ENCODE measurements at regions not wholly inside any gene's neighbourhood (a gene's known extent, or its start where the extent isn't known, plus 50 kb on each side); places are given as distances from the start of the nearest gene placed in this dataset.

DNA sequence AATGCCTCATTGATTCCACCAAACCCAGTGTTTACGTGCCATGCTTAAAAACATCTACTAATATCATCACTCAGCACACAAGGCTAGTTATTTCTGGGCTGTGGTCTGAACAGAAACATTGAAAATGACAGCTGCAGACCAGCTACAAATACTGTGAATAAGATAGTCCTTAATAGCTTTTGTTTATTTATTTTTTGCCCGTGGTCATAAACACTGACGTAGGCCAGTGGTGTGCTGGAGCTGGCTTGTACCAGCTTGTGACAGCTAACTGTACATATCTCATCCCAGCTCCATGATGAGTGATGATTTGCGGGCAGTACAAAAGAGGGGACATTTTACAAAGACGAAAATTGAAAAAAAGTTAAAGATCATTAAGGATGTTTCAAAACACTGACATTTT is 1057.0 kb downstream of the EPHA7 start:
- TF ChIP-seq EZH2 (optimal IDR thresholded peaks at IDR 0.05; ENCODE audit: low read depth, low read length) (no peak), CTCF (IDR thresholded peaks at IDR 0.05; ENCODE audit: low read length) (no peak)

All from MM.1S (cell line).